ENCODE measurements at regions not wholly inside any gene's neighbourhood (a gene's known extent, or its start where the extent isn't known, plus 50 kb on each side); places are given as distances from the start of the nearest gene placed in this dataset.
"Not testable (repeated sequence)": the region's sequence is repeated elsewhere in the genome, so short reads cannot be mapped to it uniquely, and the experiment has no call there.

GRCh38 chr5:87115839-87116364 lies 151.8 kb upstream of the RASA1 start:
- no peak for DNase-seq

- DNase-seq: no peak
Measured at GRCh38 chr5:87116825-87117512, 150.7 kb upstream of the RASA1 start.

GRCh38 chr5:87119588-87119987 lies 148.1 kb upstream of the RASA1 start:
- DNase-seq: no peak

- no peak for DNase-seq
Measured at GRCh38 chr5:87120518-87121303, 147.0 kb upstream of the RASA1 start.

GRCh38 chr5:87121304-87122150 lies 146.2 kb upstream of the RASA1 start:
- no peak for DNase-seq

- DNase-seq: no peak
Measured at GRCh38 chr5:87122151-87122977, 145.3 kb upstream of the RASA1 start.

GRCh38 chr5:87125766-87126165 lies 141.9 kb upstream of the RASA1 start:
- no peak for DNase-seq

GRCh38 chr5:87126869-87127268 lies 140.8 kb upstream of the RASA1 start:
- no peak for DNase-seq

GRCh38 chr5:87127426-87127825 lies 140.3 kb upstream of the RASA1 start:
- DNase-seq: no peak

GRCh38 chr5:87127956-87128687 lies 139.6 kb upstream of the RASA1 start:
- DNase-seq: no peak

GRCh38 chr5:87129046-87129445 lies 138.6 kb upstream of the RASA1 start:
- no peak for DNase-seq

GRCh38 chr5:87132696-87133095 lies 135.0 kb upstream of the RASA1 start:
- no peak for DNase-seq

GRCh38 chr5:87134513-87134912 lies 133.2 kb upstream of the RASA1 start:
- not testable (repeated sequence) for DNase-seq

- DNase-seq: no peak
Measured at GRCh38 chr5:87136096-87136495, 131.6 kb upstream of the RASA1 start.

- no peak for DNase-seq
Measured at GRCh38 chr5:87136733-87137132, 130.9 kb upstream of the RASA1 start.

GRCh38 chr5:87137283-87137682 lies 130.4 kb upstream of the RASA1 start:
- DNase-seq: no peak

- no peak for DNase-seq
Measured at GRCh38 chr5:87138091-87138805, 129.4 kb upstream of the RASA1 start.

GRCh38 chr5:87139795-87140194 lies 127.9 kb upstream of the RASA1 start:
- DNase-seq: no peak

GRCh38 chr5:87141544-87141943 lies 126.1 kb upstream of the RASA1 start:
- DNase-seq: no peak

GRCh38 chr5:87145853-87146252 lies 121.8 kb upstream of the RASA1 start:
- DNase-seq: not testable (repeated sequence)

- no peak for DNase-seq
Measured at GRCh38 chr5:87147441-87147840, 120.2 kb upstream of the RASA1 start.

Data from DMS 273 treated with DMSO at 0.1 percent for 48 hours (cell line).